ENCODE measurements at regions not wholly inside any gene's neighbourhood (a gene's known extent, or its start where the extent isn't known, plus 50 kb on each side); places are given as distances from the start of the nearest gene placed in this dataset.

- Histone ChIP-seq H3K9ac (ENCODE audit: low read depth in 1 of 2, low read length in 2 of 2) (no peak overlapping the region), H3K27ac (ENCODE audit: low read depth in 1 of 2, low read length in 2 of 2) (no peak overlapping the region), H3K9me3 (ENCODE audit: control insufficient read depth in 4 of 4, low read length in 3 of 4) (no peaks in the 10 kb centered on the region), H3K4me1 (ENCODE audit: control insufficient read depth in 4 of 4, insufficient read depth in 4 of 4, low read length in 3 of 4) (no peaks in the 10 kb centered on the region), H3K4me3 (ENCODE audit: low read depth in 1 of 3, low read length in 3 of 3) (no peak overlapping the region), H3K27me3 (ENCODE audit: control insufficient read depth in 4 of 4, insufficient read depth in 4 of 4, low read length in 3 of 4) (no peaks in the 10 kb centered on the region), H3K36me3 (ENCODE audit: control insufficient read depth in 4 of 4, insufficient read depth in 3 of 4, low read depth in 1 of 4, low read length in 3 of 4) (no peaks in the 10 kb centered on the region)
- WGBS, result 76% methylated on average over 9 of the region's 9 CpGs
- no peak for TF ChIP-seq RAD21 (IDR thresholded peaks at IDR 0.05)
- TF ChIP-seq FOXA2 (IDR thresholded peaks at IDR 0.05), result no peak
- TF ChIP-seq ATF3 (IDR thresholded peaks at IDR 0.05), result no peak
- no peak for TF ChIP-seq FOXA1 (IDR thresholded peaks at IDR 0.05)
- no peak for TF ChIP-seq MAX (IDR thresholded peaks at IDR 0.05)
- TF ChIP-seq HNF4G (IDR thresholded peaks at IDR 0.05), result no peak
- no peak for TF ChIP-seq SP1 (IDR thresholded peaks at IDR 0.05)
- no peak for TF ChIP-seq NR2F2 (IDR thresholded peaks at IDR 0.05)
- no peak for TF ChIP-seq EGR1 (IDR thresholded peaks at IDR 0.05; ENCODE audit: low read depth in 2 of 2)
- no peak for TF ChIP-seq HNF4A (conservative IDR thresholded peaks at IDR 0.05)
- TF ChIP-seq GABPA (IDR thresholded peaks at IDR 0.05 in 1 of 2, conservative IDR thresholded peaks at IDR 0.05 in 1 of 2), result no peak
- TF ChIP-seq, protein P1, sequence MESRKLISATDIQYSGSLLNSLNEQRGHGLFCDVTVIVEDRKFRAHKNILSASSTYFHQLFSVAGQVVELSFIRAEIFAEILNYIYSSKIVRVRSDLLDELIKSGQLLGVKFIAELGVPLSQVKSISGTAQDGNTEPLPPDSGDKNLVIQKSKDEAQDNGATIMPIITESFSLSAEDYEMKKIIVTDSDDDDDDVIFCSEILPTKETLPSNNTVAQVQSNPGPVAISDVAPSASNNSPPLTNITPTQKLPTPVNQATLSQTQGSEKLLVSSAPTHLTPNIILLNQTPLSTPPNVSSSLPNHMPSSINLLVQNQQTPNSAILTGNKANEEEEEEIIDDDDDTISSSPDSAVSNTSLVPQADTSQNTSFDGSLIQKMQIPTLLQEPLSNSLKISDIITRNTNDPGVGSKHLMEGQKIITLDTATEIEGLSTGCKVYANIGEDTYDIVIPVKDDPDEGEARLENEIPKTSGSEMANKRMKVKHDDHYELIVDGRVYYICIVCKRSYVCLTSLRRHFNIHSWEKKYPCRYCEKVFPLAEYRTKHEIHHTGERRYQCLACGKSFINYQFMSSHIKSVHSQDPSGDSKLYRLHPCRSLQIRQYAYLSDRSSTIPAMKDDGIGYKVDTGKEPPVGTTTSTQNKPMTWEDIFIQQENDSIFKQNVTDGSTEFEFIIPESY (IDR thresholded peaks at IDR 0.05), result no peak
- no peak for TF ChIP-seq TAF1 (conservative IDR thresholded peaks at IDR 0.05)
- no peak for TF ChIP-seq RXRA (IDR thresholded peaks at IDR 0.05)
- no peak for TF ChIP-seq JUND (IDR thresholded peaks at IDR 0.05)
- no peak for TF ChIP-seq YY1 (IDR thresholded peaks at IDR 0.05)
- TF ChIP-seq, protein P2, sequence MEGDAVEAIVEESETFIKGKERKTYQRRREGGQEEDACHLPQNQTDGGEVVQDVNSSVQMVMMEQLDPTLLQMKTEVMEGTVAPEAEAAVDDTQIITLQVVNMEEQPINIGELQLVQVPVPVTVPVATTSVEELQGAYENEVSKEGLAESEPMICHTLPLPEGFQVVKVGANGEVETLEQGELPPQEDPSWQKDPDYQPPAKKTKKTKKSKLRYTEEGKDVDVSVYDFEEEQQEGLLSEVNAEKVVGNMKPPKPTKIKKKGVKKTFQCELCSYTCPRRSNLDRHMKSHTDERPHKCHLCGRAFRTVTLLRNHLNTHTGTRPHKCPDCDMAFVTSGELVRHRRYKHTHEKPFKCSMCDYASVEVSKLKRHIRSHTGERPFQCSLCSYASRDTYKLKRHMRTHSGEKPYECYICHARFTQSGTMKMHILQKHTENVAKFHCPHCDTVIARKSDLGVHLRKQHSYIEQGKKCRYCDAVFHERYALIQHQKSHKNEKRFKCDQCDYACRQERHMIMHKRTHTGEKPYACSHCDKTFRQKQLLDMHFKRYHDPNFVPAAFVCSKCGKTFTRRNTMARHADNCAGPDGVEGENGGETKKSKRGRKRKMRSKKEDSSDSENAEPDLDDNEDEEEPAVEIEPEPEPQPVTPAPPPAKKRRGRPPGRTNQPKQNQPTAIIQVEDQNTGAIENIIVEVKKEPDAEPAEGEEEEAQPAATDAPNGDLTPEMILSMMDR (IDR thresholded peaks at IDR 0.05; ENCODE audit: low read depth, low read length, missing input control), result no peak
- TF ChIP-seq, protein P3, sequence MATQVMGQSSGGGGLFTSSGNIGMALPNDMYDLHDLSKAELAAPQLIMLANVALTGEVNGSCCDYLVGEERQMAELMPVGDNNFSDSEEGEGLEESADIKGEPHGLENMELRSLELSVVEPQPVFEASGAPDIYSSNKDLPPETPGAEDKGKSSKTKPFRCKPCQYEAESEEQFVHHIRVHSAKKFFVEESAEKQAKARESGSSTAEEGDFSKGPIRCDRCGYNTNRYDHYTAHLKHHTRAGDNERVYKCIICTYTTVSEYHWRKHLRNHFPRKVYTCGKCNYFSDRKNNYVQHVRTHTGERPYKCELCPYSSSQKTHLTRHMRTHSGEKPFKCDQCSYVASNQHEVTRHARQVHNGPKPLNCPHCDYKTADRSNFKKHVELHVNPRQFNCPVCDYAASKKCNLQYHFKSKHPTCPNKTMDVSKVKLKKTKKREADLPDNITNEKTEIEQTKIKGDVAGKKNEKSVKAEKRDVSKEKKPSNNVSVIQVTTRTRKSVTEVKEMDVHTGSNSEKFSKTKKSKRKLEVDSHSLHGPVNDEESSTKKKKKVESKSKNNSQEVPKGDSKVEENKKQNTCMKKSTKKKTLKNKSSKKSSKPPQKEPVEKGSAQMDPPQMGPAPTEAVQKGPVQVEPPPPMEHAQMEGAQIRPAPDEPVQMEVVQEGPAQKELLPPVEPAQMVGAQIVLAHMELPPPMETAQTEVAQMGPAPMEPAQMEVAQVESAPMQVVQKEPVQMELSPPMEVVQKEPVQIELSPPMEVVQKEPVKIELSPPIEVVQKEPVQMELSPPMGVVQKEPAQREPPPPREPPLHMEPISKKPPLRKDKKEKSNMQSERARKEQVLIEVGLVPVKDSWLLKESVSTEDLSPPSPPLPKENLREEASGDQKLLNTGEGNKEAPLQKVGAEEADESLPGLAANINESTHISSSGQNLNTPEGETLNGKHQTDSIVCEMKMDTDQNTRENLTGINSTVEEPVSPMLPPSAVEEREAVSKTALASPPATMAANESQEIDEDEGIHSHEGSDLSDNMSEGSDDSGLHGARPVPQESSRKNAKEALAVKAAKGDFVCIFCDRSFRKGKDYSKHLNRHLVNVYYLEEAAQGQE (IDR thresholded peaks at IDR 0.05), result no peak
- no peak for DNase-seq (ENCODE audit: low spot score)
These were observed 372.2 kb upstream of the HS6ST1 start for GRCh38 chr2:128690869-128691268.

Data from liver (tissue), 8 donors.